Activated CD8-positive, alpha-beta T cell treated with anti-CD3 and anti-CD28 coated beads for 36 hours (primary cell): ENCODE measurements at regions not wholly inside any gene's neighbourhood (a gene's known extent, or its start where the extent isn't known, plus 50 kb on each side); places are given as distances from the start of the nearest gene placed in this dataset.
A peak's percentile ranks its signal among the peaks of the same experiment; 100 is the strongest.
"Not testable (repeated sequence)": the region's sequence is repeated elsewhere in the genome, so short reads cannot be mapped to it uniquely, and the experiment has no call there.

Experiments used
- ATAC-seq: fragments of 200-7000 bp; cut with Tn5 transposase; one replicate; pipeline ENCODE4 v1.10.0; 2021; ENCODE audit warnings: mild to moderate bottlenecking, moderate library complexity
- CTCF ChIA-PET: fragments of 350-600 bp; sonication (Branson Sonifier 250); formaldehyde crosslinking; loops from one replicate; lab custom pipeline; 2021; ENCODE audit warnings: antibody characterized with exemption; lab: Charles Lee
- POLR2A ChIA-PET: fragments of 350-600 bp; sonication (Branson Sonifier 250); formaldehyde crosslinking; loops from one replicate; lab custom pipeline; 2021; ENCODE audit warnings: antibody characterized with exemption; lab: Charles Lee
- DNase-seq: peaks from one replicate; pipeline ENCODE4 v3.0.0-alpha.2; 2020
- H3K27ac Mint-ChIP-seq: one replicate; pipeline ENCODE4 v1.8.0; 2021; ENCODE audit warnings: mild to moderate bottlenecking, mixed read lengths
- H3K27me3 Mint-ChIP-seq: one replicate; pipeline ENCODE4 v1.8.0; 2021; ENCODE audit warnings: mixed read lengths
- H3K36me3 Mint-ChIP-seq: one replicate; pipeline ENCODE4 v1.8.0; 2021; ENCODE audit warnings: low read depth, mixed read lengths
- H3K4me1 Mint-ChIP-seq: one replicate; pipeline ENCODE4 v1.8.0; 2021; ENCODE audit warnings: low read depth, mixed read lengths
- H3K4me3 Mint-ChIP-seq: one replicate; pipeline ENCODE4 v1.8.0; 2021; ENCODE audit warnings: mild to moderate bottlenecking, moderate library complexity, mixed read lengths
- H3K9me3 Mint-ChIP-seq: one replicate; pipeline ENCODE4 v1.8.0; 2021; ENCODE audit warnings: mixed read lengths
- CTCF ChIP-seq: fragments of 200-600 bp; IDR thresholded peaks from one replicate; pipeline ENCODE4 v1.8.0; 2022; ENCODE audit warnings: antibody characterized with exemption, mild to moderate bottlenecking
- intact Hi-C: fragments of 100-400 bp; cut with micrococcal nuclease; formaldehyde crosslinking; loops from one replicate; pipeline ENCODE4 v1.10.0; 2022

GRCh38 chr18:70598406-70598805, 309.6 kb downstream of the SOCS6 start:
- POLR2A ChIA-PET: no interaction called here
- Mint-ChIP-seq H3K4me1 (peaks cover 8% of the 10 kb centered on the region), H3K9me3 (peaks cover 3% of the 10 kb centered on the region), H3K4me3 (no peak overlapping the region), H3K27ac (no peak overlapping the region), H3K36me3 (no peaks in the 10 kb centered on the region), H3K27me3 (no peaks in the 10 kb centered on the region)
- CTCF ChIA-PET: interaction anchor here (1.2 to 1.4 kb wide), 3 partner anchors 9 to 42 kb away, joined by 3 to 7 read pairs (median 4); no protein-coding TSS in a partner anchor
- TF ChIP-seq CTCF: no peak
- intact Hi-C loops: no loop called here
- DNase-seq (no peak), ATAC-seq (no peak)

- Mint-ChIP-seq H3K4me3 (no peak overlapping the region), H3K4me1 (no peaks in the 10 kb centered on the region), H3K36me3 (peaks cover 7% of the 10 kb centered on the region), H3K27me3 (no peaks in the 10 kb centered on the region), H3K27ac (no peak overlapping the region), H3K9me3 (peaks cover 26% of the 10 kb centered on the region)
- ChIA-PET CTCF (interaction anchor here (1.0 kb wide), 1 partner anchor 92 kb away, joined by 3 read pairs; no protein-coding TSS in a partner anchor), POLR2A (no interaction called here)
- no peak for DNase-seq
- ATAC-seq: no peak
- intact Hi-C loops: no loop called here
- TF ChIP-seq CTCF: no peak
Observed at GRCh38 chr18:70582981-70583380, 294.1 kb downstream of the SOCS6 start.

GRCh38 chr18:70578480-70578879, 289.6 kb downstream of the SOCS6 start:
- H3K4me3 Mint-ChIP-seq: no peak overlapping the region
- no peak overlapping the region for H3K27ac Mint-ChIP-seq
- no peak for ATAC-seq
- H3K27me3 Mint-ChIP-seq: no peaks in the 10 kb centered on the region
- ChIA-PET POLR2A (no interaction called here), CTCF (no interaction called here)
- peak; percentile 14 for DNase-seq
- no peaks in the 10 kb centered on the region for H3K9me3 Mint-ChIP-seq
- intact Hi-C loops: no loop called here
- no peaks in the 10 kb centered on the region for H3K4me1 Mint-ChIP-seq
- TF ChIP-seq CTCF: no peak
- H3K36me3 Mint-ChIP-seq: no peaks in the 10 kb centered on the region

GRCh38 chr18:70577023-70577420, 288.2 kb downstream of the SOCS6 start:
- POLR2A ChIA-PET: no interaction called here
- ATAC-seq: no peak
- H3K4me3 Mint-ChIP-seq: no peak overlapping the region
- intact Hi-C loops: no loop called here
- no peaks in the 10 kb centered on the region for H3K4me1 Mint-ChIP-seq
- no peaks in the 10 kb centered on the region for H3K9me3 Mint-ChIP-seq
- no peaks in the 10 kb centered on the region for H3K27me3 Mint-ChIP-seq
- no peaks in the 10 kb centered on the region for H3K36me3 Mint-ChIP-seq
- CTCF ChIA-PET: no interaction called here
- no peak for DNase-seq
- H3K27ac Mint-ChIP-seq: no peak overlapping the region
- no peak for TF ChIP-seq CTCF

- ChIA-PET POLR2A (no interaction called here), CTCF (no interaction called here)
- no peaks in the 10 kb centered on the region for H3K4me1 Mint-ChIP-seq
- no peak for DNase-seq
- no peak overlapping the region for H3K4me3 Mint-ChIP-seq
- H3K27ac Mint-ChIP-seq: no peak overlapping the region
- no peaks in the 10 kb centered on the region for H3K9me3 Mint-ChIP-seq
- intact Hi-C loops: no loop called here
- H3K27me3 Mint-ChIP-seq: no peaks in the 10 kb centered on the region
- no peaks in the 10 kb centered on the region for H3K36me3 Mint-ChIP-seq
- no peak for TF ChIP-seq CTCF
- ATAC-seq: no peak
Observed at GRCh38 chr18:70576276-70577022, 287.6 kb downstream of the SOCS6 start.

- H3K4me3 Mint-ChIP-seq, H3K27me3 Mint-ChIP-seq, ATAC-seq, intact Hi-C loops, DNase-seq, H3K36me3 Mint-ChIP-seq, H3K9me3 Mint-ChIP-seq, H3K4me1 Mint-ChIP-seq, POLR2A ChIA-PET, CTCF ChIA-PET, H3K27ac Mint-ChIP-seq: not testable (repeated sequence)
Observed at GRCh38 chr18:70574951-70575350, 286.1 kb downstream of the SOCS6 start.

- DNase-seq, H3K27ac Mint-ChIP-seq, ATAC-seq, H3K27me3 Mint-ChIP-seq, CTCF ChIA-PET, H3K9me3 Mint-ChIP-seq, H3K36me3 Mint-ChIP-seq, POLR2A ChIA-PET, H3K4me1 Mint-ChIP-seq, intact Hi-C loops, H3K4me3 Mint-ChIP-seq: not testable (repeated sequence)
Observed at GRCh38 chr18:70569647-70570046, 280.8 kb downstream of the SOCS6 start.
